ENCODE measurements at regions not wholly inside any gene's neighbourhood (a gene's known extent, or its start where the extent isn't known, plus 50 kb on each side); places are given as distances from the start of the nearest gene placed in this dataset.

DNA sequence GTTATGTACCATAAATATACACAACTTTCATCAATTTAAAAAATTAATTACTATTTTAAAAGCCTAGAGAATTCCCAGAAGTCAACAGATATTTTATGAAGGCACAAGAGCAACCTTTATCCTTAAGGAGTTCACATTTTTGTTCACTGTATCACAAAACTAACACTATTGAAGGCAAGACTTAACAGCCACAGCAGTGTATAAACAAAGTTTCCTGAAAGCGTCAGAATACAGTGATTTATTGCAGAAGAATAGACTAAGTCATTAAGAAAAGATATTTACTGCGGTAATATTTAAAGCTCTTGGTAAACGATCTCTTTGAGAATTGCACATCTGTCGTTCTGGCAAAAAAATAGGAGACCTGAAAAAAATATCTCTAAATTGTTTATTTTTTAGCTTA is 419.3 kb upstream of the NBEA start:
- no peaks in the 10 kb centered on the region for H3K4me1 ChIP-seq
- H3K27me3 ChIP-seq = no peaks in the 10 kb centered on the region
- no peak overlapping the region for H3K27ac ChIP-seq
- no peak for DNase-seq
- H3K9me3 ChIP-seq = no peaks in the 10 kb centered on the region
- no peaks in the 10 kb centered on the region for H3K36me3 ChIP-seq
- H3K4me3 ChIP-seq = no peak overlapping the region
- TF ChIP-seq, protein P1, sequence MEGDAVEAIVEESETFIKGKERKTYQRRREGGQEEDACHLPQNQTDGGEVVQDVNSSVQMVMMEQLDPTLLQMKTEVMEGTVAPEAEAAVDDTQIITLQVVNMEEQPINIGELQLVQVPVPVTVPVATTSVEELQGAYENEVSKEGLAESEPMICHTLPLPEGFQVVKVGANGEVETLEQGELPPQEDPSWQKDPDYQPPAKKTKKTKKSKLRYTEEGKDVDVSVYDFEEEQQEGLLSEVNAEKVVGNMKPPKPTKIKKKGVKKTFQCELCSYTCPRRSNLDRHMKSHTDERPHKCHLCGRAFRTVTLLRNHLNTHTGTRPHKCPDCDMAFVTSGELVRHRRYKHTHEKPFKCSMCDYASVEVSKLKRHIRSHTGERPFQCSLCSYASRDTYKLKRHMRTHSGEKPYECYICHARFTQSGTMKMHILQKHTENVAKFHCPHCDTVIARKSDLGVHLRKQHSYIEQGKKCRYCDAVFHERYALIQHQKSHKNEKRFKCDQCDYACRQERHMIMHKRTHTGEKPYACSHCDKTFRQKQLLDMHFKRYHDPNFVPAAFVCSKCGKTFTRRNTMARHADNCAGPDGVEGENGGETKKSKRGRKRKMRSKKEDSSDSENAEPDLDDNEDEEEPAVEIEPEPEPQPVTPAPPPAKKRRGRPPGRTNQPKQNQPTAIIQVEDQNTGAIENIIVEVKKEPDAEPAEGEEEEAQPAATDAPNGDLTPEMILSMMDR (IDR thresholded peaks at IDR 0.05) = no peak
- no peak for TF ChIP-seq POLR2A (IDR thresholded peaks at IDR 0.05)

DNA sequence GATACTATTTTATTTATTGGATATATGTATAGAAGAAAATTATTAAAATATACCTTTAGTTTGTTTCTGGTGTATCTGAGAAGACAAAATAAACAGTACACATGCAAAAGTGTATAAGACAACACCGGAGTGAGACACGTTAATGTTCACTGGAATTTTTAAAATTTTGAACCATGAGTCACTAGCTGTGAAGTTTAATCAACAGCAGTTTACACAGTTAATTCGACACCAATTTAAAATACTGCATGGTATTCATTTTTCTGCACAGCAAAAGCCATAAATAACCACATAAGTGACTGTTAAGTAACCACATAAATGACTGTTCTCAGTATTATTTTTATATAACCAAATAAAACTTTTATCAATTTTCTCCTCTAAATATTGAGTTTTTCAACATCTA is 418.7 kb upstream of the NBEA start:
- Histone ChIP-seq H3K27ac (no peak overlapping the region), H3K4me3 (no peak overlapping the region), H3K36me3 (no peaks in the 10 kb centered on the region), H3K27me3 (no peaks in the 10 kb centered on the region), H3K4me1 (no peaks in the 10 kb centered on the region), H3K9me3 (no peaks in the 10 kb centered on the region)
- TF ChIP-seq, protein P1 (IDR thresholded peaks at IDR 0.05) = no peak
- TF ChIP-seq POLR2A (IDR thresholded peaks at IDR 0.05) = no peak
- no peak for DNase-seq

DNA sequence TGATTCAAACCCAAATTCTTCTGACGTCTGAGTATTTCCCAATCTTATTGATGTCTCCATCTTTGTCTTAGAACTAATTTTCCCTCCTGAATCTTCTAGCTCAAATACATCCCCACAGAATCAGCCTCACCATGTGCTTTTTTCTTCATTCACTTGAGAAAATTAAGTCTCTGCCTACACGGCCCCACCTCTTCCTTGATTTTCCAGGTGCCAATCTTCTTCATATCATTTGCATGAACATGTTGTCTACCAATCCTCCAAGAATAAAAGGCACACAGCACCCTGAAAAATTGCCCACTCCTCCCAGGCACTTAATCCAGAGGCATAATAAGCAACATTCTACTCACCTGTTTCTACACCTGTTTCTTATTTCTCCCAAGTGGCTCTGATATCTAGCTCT is 408.1 kb upstream of the NBEA start:
- no peaks in the 10 kb centered on the region for H3K9me3 ChIP-seq

DNA sequence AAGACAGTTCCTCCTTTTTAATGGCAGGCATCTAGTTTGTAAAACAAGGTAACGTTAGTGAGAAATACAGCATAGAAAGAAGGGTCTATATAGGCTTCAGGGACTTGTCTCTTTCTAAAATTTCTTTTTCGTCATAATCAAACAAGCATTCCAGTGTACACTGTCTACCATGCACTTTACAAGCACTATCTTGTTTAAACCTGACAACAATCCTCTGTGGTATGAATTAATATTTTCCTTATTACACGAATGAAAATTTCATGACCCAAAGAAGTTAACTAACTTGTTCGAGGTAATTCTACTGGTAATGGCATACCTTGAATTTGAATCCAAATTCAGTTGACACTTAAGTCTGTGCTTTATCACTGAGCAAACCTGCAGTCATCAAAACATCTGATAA is 399.7 kb upstream of the NBEA start:
- Histone ChIP-seq H3K4me3 (no peak overlapping the region), H3K27me3 (no peaks in the 10 kb centered on the region), H3K9me3 (no peaks in the 10 kb centered on the region), H3K4me1 (no peaks in the 10 kb centered on the region), H3K36me3 (no peaks in the 10 kb centered on the region), H3K27ac (no peak overlapping the region)
- DNase-seq = no peak
- TF ChIP-seq POLR2A (IDR thresholded peaks at IDR 0.05) = no peak
- TF ChIP-seq, protein P1 (IDR thresholded peaks at IDR 0.05) = no peak

More for the DNA sequence above, 408.1 kb upstream of the NBEA start:
- Histone ChIP-seq H3K36me3 (no peaks in the 10 kb centered on the region), H3K4me1 (no peaks in the 10 kb centered on the region), H3K27ac (no peak overlapping the region), H3K4me3 (no peak overlapping the region), H3K27me3 (no peaks in the 10 kb centered on the region)
- no peak for TF ChIP-seq POLR2A (IDR thresholded peaks at IDR 0.05)
- TF ChIP-seq, protein P1 (IDR thresholded peaks at IDR 0.05) = no peak
- DNase-seq = no peak

DNA sequence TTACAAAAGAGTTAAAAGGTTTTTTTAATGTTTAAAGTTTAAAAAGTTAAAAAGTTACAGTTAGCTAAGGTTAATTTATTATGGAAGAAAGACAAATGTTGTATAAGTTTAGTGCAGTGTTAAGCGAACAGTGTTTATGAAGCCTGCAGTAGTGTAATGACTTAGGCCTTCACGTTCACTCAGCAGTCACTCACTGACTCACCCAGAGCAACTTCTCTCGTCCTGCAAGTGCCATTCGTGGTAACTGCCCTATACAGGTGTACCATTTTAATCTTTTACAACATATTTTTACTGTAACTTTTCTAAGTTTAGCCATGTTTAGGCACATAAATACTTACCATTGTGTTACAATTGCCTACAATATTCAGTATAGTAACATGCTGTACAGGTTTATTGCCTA is 398.2 kb upstream of the NBEA start:
- no peak for DNase-seq
- Histone ChIP-seq H3K4me3 (no peak overlapping the region), H3K9me3 (no peaks in the 10 kb centered on the region), H3K27ac (no peak overlapping the region), H3K27me3 (no peaks in the 10 kb centered on the region), H3K4me1 (no peaks in the 10 kb centered on the region), H3K36me3 (no peaks in the 10 kb centered on the region)
- TF ChIP-seq, protein P1 (IDR thresholded peaks at IDR 0.05) = no peak
- TF ChIP-seq POLR2A (IDR thresholded peaks at IDR 0.05) = no peak

DNA sequence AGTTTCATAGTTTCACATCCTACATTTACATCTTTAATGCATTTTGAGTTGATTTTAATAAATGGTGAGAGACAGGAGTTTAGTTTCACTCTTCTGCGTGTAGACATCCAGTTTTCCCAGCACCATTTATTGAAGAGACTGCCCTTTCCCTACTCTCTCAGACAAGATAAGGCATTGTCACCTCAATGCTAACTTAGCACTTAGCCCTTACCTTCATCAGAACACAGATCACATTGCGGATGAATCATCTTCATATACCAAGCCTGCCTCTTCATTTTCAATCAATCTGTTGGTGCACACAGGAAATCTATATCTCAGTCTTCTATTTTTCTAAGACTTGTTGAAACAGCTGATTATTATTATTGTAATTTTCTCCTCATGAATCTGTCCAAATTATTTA is 396.6 kb upstream of the NBEA start:
- TF ChIP-seq, protein P1 (IDR thresholded peaks at IDR 0.05) = no peak
- TF ChIP-seq POLR2A (IDR thresholded peaks at IDR 0.05) = no peak

More for the DNA sequence above, 396.6 kb upstream of the NBEA start:
- no peak overlapping the region for H3K27ac ChIP-seq
- no peaks in the 10 kb centered on the region for H3K27me3 ChIP-seq
- no peak overlapping the region for H3K4me3 ChIP-seq
- no peak for DNase-seq
- H3K9me3 ChIP-seq = no peaks in the 10 kb centered on the region
- H3K36me3 ChIP-seq = no peaks in the 10 kb centered on the region
- H3K4me1 ChIP-seq = no peaks in the 10 kb centered on the region

Data from Peyer's patch (tissue), 4 donors.